NB4 (cell line): ENCODE measurements at regions not wholly inside any gene's neighbourhood (a gene's known extent, or its start where the extent isn't known, plus 50 kb on each side); places are given as distances from the start of the nearest gene placed in this dataset.

Experiments used
- TF ChIP-seq, protein P1 (sequence below): IDR thresholded peaks from 2 replicates; pipeline ENCODE4 v1.6.1; 2011; ENCODE audit warnings: low read depth, low read length
- TF ChIP-seq, protein P2 (sequence below): IDR thresholded peaks from one replicate; pipeline ENCODE4 v1.5.1; 2012; ENCODE audit warnings: low read depth, low read length

DNA sequence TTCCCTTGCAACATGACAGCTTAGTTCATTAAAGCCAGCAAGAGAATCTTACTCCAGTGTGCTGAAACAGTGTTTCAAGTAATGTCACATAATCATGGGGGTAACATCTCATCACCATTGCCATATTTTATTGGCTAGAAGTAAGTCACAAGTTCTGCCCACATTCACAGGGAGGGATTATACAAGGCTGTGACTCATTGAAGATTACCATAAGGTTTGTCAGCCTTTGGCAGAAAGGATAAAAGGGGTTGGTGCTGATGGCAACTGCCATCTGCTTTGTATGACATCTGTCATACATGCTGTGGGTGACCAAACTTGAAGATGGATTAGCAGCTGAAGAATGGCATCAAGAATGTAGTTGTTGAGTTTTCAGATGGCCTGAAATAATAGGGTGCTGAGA lies 61.2 kb downstream of the KCNE4 start:
- TF ChIP-seq, protein P1, sequence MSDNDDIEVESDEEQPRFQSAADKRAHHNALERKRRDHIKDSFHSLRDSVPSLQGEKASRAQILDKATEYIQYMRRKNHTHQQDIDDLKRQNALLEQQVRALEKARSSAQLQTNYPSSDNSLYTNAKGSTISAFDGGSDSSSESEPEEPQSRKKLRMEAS = no peak
- TF ChIP-seq, protein P2, sequence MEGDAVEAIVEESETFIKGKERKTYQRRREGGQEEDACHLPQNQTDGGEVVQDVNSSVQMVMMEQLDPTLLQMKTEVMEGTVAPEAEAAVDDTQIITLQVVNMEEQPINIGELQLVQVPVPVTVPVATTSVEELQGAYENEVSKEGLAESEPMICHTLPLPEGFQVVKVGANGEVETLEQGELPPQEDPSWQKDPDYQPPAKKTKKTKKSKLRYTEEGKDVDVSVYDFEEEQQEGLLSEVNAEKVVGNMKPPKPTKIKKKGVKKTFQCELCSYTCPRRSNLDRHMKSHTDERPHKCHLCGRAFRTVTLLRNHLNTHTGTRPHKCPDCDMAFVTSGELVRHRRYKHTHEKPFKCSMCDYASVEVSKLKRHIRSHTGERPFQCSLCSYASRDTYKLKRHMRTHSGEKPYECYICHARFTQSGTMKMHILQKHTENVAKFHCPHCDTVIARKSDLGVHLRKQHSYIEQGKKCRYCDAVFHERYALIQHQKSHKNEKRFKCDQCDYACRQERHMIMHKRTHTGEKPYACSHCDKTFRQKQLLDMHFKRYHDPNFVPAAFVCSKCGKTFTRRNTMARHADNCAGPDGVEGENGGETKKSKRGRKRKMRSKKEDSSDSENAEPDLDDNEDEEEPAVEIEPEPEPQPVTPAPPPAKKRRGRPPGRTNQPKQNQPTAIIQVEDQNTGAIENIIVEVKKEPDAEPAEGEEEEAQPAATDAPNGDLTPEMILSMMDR = no peak
